ENCODE measurements at regions not wholly inside any gene's neighbourhood (a gene's known extent, or its start where the extent isn't known, plus 50 kb on each side); places are given as distances from the start of the nearest gene placed in this dataset.

DNA sequence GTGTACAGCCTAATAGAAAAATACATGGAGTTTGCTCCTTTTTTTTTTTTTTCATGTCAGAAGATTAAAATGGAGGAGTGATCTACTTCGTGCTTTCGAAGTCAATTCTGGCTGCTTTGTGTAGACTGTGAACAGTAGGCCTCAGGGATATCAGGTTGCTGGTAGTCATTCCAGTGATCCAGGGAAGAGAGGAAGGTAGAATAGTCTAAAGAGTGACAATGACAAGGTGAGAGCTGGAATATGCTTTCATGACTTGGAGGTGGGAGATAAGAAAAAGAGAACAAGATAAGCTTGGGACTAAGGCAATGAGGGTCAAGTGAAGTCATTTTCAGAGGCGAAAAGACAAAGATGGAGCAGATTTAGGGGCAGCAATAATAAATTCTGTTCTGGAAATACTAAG, 111.3 kb upstream of the MIR17HG start:
- Histone ChIP-seq H3K4me1 (no peaks in the 10 kb centered on the region), H3K27me3 (ENCODE audit: control insufficient read depth, insufficient read depth, low read length) (no peaks in the 10 kb centered on the region), H3K36me3 (ENCODE audit: control insufficient read depth, insufficient read depth, low read length) (no peaks in the 10 kb centered on the region), H3K27ac (no peak overlapping the region), H3K9ac (no peak overlapping the region), H3K9me3 (ENCODE audit: control insufficient read depth, low read length) (no peaks in the 10 kb centered on the region), H3K4me3 (ENCODE audit: low read depth, low read length) (no peak overlapping the region), H3K79me2 (no peaks in the 10 kb centered on the region), H2AFZ (no peak overlapping the region), H3K4me2 (ENCODE audit: low read length) (no peak overlapping the region)
- TF ChIP-seq, protein P1, sequence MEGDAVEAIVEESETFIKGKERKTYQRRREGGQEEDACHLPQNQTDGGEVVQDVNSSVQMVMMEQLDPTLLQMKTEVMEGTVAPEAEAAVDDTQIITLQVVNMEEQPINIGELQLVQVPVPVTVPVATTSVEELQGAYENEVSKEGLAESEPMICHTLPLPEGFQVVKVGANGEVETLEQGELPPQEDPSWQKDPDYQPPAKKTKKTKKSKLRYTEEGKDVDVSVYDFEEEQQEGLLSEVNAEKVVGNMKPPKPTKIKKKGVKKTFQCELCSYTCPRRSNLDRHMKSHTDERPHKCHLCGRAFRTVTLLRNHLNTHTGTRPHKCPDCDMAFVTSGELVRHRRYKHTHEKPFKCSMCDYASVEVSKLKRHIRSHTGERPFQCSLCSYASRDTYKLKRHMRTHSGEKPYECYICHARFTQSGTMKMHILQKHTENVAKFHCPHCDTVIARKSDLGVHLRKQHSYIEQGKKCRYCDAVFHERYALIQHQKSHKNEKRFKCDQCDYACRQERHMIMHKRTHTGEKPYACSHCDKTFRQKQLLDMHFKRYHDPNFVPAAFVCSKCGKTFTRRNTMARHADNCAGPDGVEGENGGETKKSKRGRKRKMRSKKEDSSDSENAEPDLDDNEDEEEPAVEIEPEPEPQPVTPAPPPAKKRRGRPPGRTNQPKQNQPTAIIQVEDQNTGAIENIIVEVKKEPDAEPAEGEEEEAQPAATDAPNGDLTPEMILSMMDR (IDR thresholded peaks at IDR 0.05), result no peak

DNA sequence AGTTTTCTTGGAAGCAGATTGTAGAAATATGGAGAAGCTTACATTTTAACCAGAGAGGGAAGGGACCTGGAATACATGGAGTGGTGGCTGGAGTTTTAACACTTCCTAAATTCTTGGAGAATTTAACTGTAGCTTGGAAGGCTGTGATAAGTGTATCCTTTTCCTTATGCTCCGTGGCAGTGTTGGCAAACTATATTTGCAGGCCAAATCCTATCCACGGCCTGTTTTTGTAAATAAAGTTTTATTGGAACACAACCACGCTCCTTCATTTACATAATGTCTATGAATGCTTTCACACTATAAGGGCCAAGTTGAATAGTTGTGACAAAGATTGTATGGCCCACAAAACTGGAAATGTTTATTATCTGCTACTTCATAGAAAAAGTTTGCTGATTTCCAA, 110.6 kb upstream of the MIR17HG start:
- H3K36me3 ChIP-seq (ENCODE audit: control insufficient read depth, insufficient read depth, low read length), result no peaks in the 10 kb centered on the region
- no peak overlapping the region for H3K27ac ChIP-seq
- H3K79me2 ChIP-seq, result no peaks in the 10 kb centered on the region
- no peak overlapping the region for H3K4me2 ChIP-seq (ENCODE audit: low read length)
- H3K9ac ChIP-seq, result no peak overlapping the region
- no peak overlapping the region for H2AFZ ChIP-seq
- no peaks in the 10 kb centered on the region for H3K27me3 ChIP-seq (ENCODE audit: control insufficient read depth, insufficient read depth, low read length)
- no peak overlapping the region for H3K4me3 ChIP-seq (ENCODE audit: low read depth, low read length)
- H3K4me1 ChIP-seq, result no peaks in the 10 kb centered on the region
- no peaks in the 10 kb centered on the region for H3K9me3 ChIP-seq (ENCODE audit: control insufficient read depth, low read length)
- TF ChIP-seq, protein P1 (IDR thresholded peaks at IDR 0.05), result no peak

DNA sequence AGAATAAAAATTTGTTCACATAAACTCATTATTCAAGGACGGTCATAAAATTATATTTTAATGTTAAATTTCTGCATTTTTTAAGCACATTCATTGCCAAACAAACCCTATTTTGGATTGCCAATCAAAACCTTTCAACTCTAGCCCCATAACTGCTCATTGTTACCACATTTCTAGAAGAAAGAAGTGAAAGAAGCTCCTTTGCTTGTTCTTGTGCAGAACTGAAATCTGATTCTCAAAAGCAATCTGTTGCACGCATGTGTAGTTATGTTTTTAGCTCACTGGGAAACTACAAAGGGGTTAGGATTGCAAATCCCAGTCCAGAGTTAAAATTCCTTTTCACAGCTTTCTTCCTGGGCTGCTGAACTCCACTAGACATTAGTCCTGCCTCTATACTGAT, 109.5 kb upstream of the MIR17HG start:
- H3K4me3 ChIP-seq (ENCODE audit: low read depth, low read length), result no peak overlapping the region
- H3K9me3 ChIP-seq (ENCODE audit: control insufficient read depth, low read length), result no peaks in the 10 kb centered on the region
- TF ChIP-seq, protein P1 (IDR thresholded peaks at IDR 0.05), result no peak
- H3K4me2 ChIP-seq (ENCODE audit: low read length), result no peak overlapping the region
- H3K4me1 ChIP-seq, result no peaks in the 10 kb centered on the region
- no peak overlapping the region for H3K9ac ChIP-seq
- H3K36me3 ChIP-seq (ENCODE audit: control insufficient read depth, insufficient read depth, low read length), result no peaks in the 10 kb centered on the region
- H2AFZ ChIP-seq, result no peak overlapping the region
- no peaks in the 10 kb centered on the region for H3K79me2 ChIP-seq
- no peak overlapping the region for H3K27ac ChIP-seq
- no peaks in the 10 kb centered on the region for H3K27me3 ChIP-seq (ENCODE audit: control insufficient read depth, insufficient read depth, low read length)

DNA sequence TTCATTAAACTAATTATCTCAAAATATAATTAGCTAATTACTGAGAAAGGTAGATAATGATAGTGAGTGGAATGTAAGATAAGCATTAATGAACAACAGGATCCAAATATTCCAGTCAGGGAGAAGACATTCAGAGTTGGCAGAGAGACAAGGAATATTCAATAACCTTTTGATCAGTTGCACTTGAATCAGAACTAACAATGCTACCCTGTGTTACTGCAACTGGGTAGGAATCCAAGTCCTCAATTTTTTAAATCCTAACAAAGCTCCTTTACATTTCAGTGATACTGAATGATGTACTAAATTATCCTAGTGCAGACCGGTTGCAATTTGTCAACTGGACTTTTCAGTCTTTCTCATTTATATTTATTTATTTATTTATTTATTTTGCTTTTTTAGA, 107.1 kb upstream of the MIR17HG start:
- H3K9me3 ChIP-seq (ENCODE audit: control insufficient read depth, low read length), result no peaks in the 10 kb centered on the region
- no peaks in the 10 kb centered on the region for H3K27me3 ChIP-seq (ENCODE audit: control insufficient read depth, insufficient read depth, low read length)
- H3K79me2 ChIP-seq, result no peaks in the 10 kb centered on the region
- H3K27ac ChIP-seq, result no peak overlapping the region
- no peaks in the 10 kb centered on the region for H3K4me1 ChIP-seq
- no peak overlapping the region for H2AFZ ChIP-seq
- no peaks in the 10 kb centered on the region for H3K36me3 ChIP-seq (ENCODE audit: control insufficient read depth, insufficient read depth, low read length)
- no peak overlapping the region for H3K9ac ChIP-seq
- no peak overlapping the region for H3K4me2 ChIP-seq (ENCODE audit: low read length)
- TF ChIP-seq, protein P1 (IDR thresholded peaks at IDR 0.05), result no peak
- no peak overlapping the region for H3K4me3 ChIP-seq (ENCODE audit: low read depth, low read length)

DNA sequence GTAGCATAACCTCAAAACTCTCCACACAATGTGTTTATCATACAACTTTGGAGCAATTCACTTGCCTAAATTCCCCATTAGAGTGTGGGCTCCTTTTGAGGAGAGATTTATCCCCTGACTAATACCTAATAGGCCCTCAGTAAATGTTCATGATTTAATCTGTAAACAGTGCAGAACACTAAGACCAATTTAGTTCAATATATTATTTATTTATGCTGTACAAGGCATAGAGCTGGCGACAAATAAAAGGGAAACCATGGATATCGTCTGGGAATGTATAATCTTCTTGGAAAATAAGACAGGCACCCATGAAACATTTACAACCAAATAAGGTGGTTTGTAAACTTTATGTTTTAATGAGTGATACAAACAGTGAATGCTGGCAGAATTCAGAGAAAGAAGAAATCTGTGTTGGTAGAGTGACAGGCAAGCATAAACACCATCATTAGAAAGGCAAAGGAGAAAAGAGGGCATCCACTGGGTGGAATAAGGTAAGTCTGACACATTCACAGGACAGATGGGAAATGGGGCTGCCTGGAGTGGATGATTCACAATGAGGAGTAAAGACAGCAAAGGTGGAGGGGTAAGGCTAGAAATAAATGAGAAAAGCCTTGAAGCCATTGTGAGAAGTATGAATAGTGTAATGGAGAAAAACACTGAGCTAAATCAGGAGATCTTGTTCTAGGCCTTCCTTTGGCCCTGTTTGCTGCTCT, 106.1 kb upstream of the MIR17HG start:
- H3K36me3 ChIP-seq (ENCODE audit: control insufficient read depth, insufficient read depth, low read length), result no peaks in the 10 kb centered on the region
- no peak overlapping the region for H3K4me2 ChIP-seq (ENCODE audit: low read length)
- no peak overlapping the region for H3K9ac ChIP-seq
- H3K79me2 ChIP-seq, result no peaks in the 10 kb centered on the region
- TF ChIP-seq, protein P1 (IDR thresholded peaks at IDR 0.05), result no peak
- H3K4me1 ChIP-seq, result no peaks in the 10 kb centered on the region
- no peak overlapping the region for H2AFZ ChIP-seq
- no peaks in the 10 kb centered on the region for H3K9me3 ChIP-seq (ENCODE audit: control insufficient read depth, low read length)
- no peak overlapping the region for H3K27ac ChIP-seq
- no peaks in the 10 kb centered on the region for H3K27me3 ChIP-seq (ENCODE audit: control insufficient read depth, insufficient read depth, low read length)
- H3K4me3 ChIP-seq (ENCODE audit: low read depth, low read length), result no peak overlapping the region

Measured in parathyroid adenoma (tissue), 2 donors.